GM12878 (cell line): ENCODE measurements at regions not wholly inside any gene's neighbourhood (a gene's known extent, or its start where the extent isn't known, plus 50 kb on each side); places are given as distances from the start of the nearest gene placed in this dataset.

ENCODE experiments used
- ATAC-seq: fragments of 200-7000 bp; cut with Tn5 transposase; 3 replicates; pipeline ENCODE4 v1.9.1; 2020; ENCODE audit warnings: mild to moderate bottlenecking, moderate library complexity
- BruUV-seq: library from RNA; stranded (reverse); fragments of 400-500 nt; replicated peaks from 2 replicates; lab custom pipeline; 2021; lab: Mats Ljungman, UMichigan
- CTCF ChIA-PET: fragments of 300-600 bp; sonication (Branson Sonifier 250); formaldehyde crosslinking; extraction: SDS; loops from one replicate; lab custom pipeline; 2021; ENCODE audit warnings: inconsistent platforms; lab: Yijun Ruan, JAX
- POLR2A ChIA-PET: fragments of 350-600 bp; formaldehyde crosslinking; extraction: SDS; loops from one replicate; lab custom pipeline; 2021; ENCODE audit warnings: inconsistent platforms; lab: Charles Lee
- RAD21 ChIA-PET: fragments of 300-600 bp; sonication (Branson Sonifier 250); formaldehyde crosslinking; loops from one replicate; lab custom pipeline; 2023; ENCODE audit warnings: antibody characterized with exemption; ENCODE audit not compliant: unreplicated experiment; lab: Charles Lee
- SMC1A ChIA-PET: fragments of 300-600 bp; sonication (Branson Sonifier 250); formaldehyde crosslinking; loops from one replicate; lab custom pipeline; 2023; ENCODE audit not compliant: unreplicated experiment, uncharacterized antibody; lab: Charles Lee
- DNase-seq: peaks from one replicate; pipeline ENCODE4 v3.0.0-alpha.2; 2011; ENCODE audit warnings: low read depth, low spot score
- FAIRE-seq: peaks from 3 replicates; lab custom pipeline; 2011; peaks lifted over from hg19 to GRCh38; lab: Jason Lieb, UNC
- H2AFZ ChIP-seq: 2 replicates; pipeline ENCODE4 v1.6.0; 2011; ENCODE audit warnings: low read depth, low read length, control low read depth; ENCODE audit not compliant: control insufficient read depth
- H3K27ac ChIP-seq: 2 replicates; pipeline ENCODE4 v1.5.1; 2011; ENCODE audit warnings: control low read depth; ENCODE audit not compliant: control insufficient read depth, insufficient read depth
- H3K27me3 ChIP-seq, 2 experiments: replicated peaks in 1 of 2; 2 replicates each; pipeline versions ENCODE4 v1.6.0 to v1.6.1; 2011; ENCODE audit warnings: low read length in 1 of 2; ENCODE audit not compliant: control insufficient read depth in 2 of 2, insufficient read depth in 2 of 2
- H3K36me3 ChIP-seq, 2 experiments: 2 replicates each; pipeline ENCODE4 v1.5.1; 2011; ENCODE audit warnings: low read length in 1 of 2; ENCODE audit not compliant: control insufficient read depth in 2 of 2, insufficient read depth in 2 of 2
- H3K4me1 ChIP-seq: 2 replicates; pipeline ENCODE4 v1.6.1; 2011; ENCODE audit warnings: mild to moderate bottlenecking, low read length, moderate library complexity, mixed read lengths; ENCODE audit not compliant: control insufficient read depth, insufficient read depth
- H3K4me2 ChIP-seq: 2 replicates; pipeline ENCODE4 v1.6.0; 2011; ENCODE audit warnings: control low read depth; ENCODE audit not compliant: control insufficient read depth, insufficient read depth
- H3K4me3 ChIP-seq: fragments of 200-600 bp; sonication (generic); 2 replicates; pipeline ENCODE4 v1.5.1; 2016
- H3K79me2 ChIP-seq: 2 replicates; pipeline ENCODE4 v1.6.0; 2011; ENCODE audit warnings: low read length; ENCODE audit not compliant: control insufficient read depth, insufficient read depth
- H3K9ac ChIP-seq: 2 replicates; pipeline ENCODE4 v1.8.0; 2011; ENCODE audit warnings: low read length, control low read depth, mixed read lengths; ENCODE audit not compliant: control insufficient read depth, insufficient read depth
- H3K9me3 ChIP-seq: replicated peaks from 3 replicates; pipeline ENCODE4 v1.5.1; 2011; ENCODE audit warnings: mild to moderate bottlenecking, low read length; ENCODE audit not compliant: control insufficient read depth, insufficient read depth
- H4K20me1 ChIP-seq: 2 replicates; pipeline ENCODE4 v1.6.0; 2011; ENCODE audit not compliant: control insufficient read depth, insufficient read depth
- FOXM1 ChIP-seq: IDR thresholded peaks from 2 replicates; pipeline ENCODE4 v1.6.1; 2012; ENCODE audit warnings: low read depth, mild to moderate bottlenecking, inconsistent platforms, low read length, moderate library complexity
- SMAD5 ChIP-seq: IDR thresholded peaks from 2 replicates; pipeline ENCODE4 v1.6.1; 2016; ENCODE audit warnings: antibody characterized with exemption, low read depth
- YBX1 ChIP-seq: fragments of 450-650 bp; IDR thresholded peaks from 2 replicates; pipeline ENCODE4 v1.6.1; 2016; ENCODE audit warnings: antibody characterized with exemption
- WGBS: methylation state at CpG from one replicate; pipeline ENCODE4 v1.1.6; 2016; ENCODE audit warnings: low lambda C conversion rate; ENCODE audit not compliant: insufficient replicate concordance, insufficient coverage; ENCODE audit errors: missing lambda C conversion rate; 5-methylcytosine and 5-hydroxymethylcytosine counted together
- in situ Hi-C: fragments of 300-500 bp; cut with MboI; formaldehyde crosslinking; loops from 9 replicates; pipeline ENCODE4 v1.14.3; 2018; ENCODE audit warnings: mixed read lengths
- intact Hi-C: fragments of 100-400 bp; cut with micrococcal nuclease; formaldehyde crosslinking; loops from one replicate; pipeline ENCODE4 v1.14.2; 2022; ENCODE audit not compliant: unreplicated experiment
- TF ChIP-seq, protein P1 (sequence below): IDR thresholded peaks from 2 replicates; pipeline ENCODE4 v1.6.1; 2012; ENCODE audit warnings: low read depth, low read length, improper control_type of control experiment
- TF ChIP-seq, protein P2 (sequence below): fragments of 450-650 bp; IDR thresholded peaks from 2 replicates; pipeline ENCODE4 v1.6.1; 2016; ENCODE audit warnings: mild to moderate bottlenecking, moderate library complexity, borderline replicate concordance

DNA sequence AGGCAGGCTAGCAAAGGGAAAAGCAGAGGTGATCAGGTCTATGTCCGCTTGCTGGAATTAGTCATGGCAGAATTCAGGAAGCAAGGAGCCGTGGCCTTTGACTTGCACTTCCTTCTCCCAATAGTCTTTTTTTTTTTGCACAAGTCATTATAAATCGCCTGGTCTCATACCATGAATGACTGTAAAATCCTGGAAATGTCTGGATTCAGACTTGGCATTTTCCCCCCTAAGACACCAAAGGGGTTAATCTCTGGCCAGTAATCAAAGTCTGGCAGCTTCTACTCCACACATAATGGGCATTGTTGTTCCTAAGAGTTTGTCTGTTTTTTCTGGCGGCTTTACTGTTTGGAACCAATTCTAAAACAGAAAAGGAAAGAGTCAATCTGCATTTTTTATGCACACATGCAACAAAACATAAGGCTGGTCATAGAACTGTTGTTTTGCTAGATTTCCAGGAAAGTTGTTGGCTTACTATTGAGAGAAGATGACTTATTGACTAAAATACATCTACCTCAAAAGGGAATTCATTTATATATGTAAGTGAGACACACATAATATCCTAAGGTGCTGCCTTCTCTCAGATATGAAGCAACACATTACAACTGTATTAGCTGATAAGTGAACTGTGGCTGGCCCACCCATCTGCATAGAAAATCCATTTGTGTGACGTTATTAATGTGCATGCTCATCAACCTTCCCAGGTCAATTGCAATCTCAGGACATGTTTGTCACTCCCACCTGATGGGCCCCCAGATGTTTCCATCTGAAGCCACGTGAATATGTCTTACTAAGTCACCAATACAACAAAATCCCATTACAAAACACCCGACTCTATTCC, 157.3 kb downstream of the BTG1 start:
- H4K20me1 ChIP-seq = no peaks in the 10 kb centered on the region
- RAD21 ChIA-PET = no interaction called here
- H3K36me3 ChIP-seq = no peaks in the 10 kb centered on the region
- TF ChIP-seq FOXM1 = no peak
- no peak for TF ChIP-seq SMAD5
- TF ChIP-seq, protein P1, sequence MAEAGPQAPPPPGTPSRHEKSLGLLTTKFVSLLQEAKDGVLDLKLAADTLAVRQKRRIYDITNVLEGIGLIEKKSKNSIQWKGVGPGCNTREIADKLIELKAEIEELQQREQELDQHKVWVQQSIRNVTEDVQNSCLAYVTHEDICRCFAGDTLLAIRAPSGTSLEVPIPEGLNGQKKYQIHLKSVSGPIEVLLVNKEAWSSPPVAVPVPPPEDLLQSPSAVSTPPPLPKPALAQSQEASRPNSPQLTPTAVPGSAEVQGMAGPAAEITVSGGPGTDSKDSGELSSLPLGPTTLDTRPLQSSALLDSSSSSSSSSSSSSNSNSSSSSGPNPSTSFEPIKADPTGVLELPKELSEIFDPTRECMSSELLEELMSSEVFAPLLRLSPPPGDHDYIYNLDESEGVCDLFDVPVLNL = no peak
- TF ChIP-seq, protein P2, sequence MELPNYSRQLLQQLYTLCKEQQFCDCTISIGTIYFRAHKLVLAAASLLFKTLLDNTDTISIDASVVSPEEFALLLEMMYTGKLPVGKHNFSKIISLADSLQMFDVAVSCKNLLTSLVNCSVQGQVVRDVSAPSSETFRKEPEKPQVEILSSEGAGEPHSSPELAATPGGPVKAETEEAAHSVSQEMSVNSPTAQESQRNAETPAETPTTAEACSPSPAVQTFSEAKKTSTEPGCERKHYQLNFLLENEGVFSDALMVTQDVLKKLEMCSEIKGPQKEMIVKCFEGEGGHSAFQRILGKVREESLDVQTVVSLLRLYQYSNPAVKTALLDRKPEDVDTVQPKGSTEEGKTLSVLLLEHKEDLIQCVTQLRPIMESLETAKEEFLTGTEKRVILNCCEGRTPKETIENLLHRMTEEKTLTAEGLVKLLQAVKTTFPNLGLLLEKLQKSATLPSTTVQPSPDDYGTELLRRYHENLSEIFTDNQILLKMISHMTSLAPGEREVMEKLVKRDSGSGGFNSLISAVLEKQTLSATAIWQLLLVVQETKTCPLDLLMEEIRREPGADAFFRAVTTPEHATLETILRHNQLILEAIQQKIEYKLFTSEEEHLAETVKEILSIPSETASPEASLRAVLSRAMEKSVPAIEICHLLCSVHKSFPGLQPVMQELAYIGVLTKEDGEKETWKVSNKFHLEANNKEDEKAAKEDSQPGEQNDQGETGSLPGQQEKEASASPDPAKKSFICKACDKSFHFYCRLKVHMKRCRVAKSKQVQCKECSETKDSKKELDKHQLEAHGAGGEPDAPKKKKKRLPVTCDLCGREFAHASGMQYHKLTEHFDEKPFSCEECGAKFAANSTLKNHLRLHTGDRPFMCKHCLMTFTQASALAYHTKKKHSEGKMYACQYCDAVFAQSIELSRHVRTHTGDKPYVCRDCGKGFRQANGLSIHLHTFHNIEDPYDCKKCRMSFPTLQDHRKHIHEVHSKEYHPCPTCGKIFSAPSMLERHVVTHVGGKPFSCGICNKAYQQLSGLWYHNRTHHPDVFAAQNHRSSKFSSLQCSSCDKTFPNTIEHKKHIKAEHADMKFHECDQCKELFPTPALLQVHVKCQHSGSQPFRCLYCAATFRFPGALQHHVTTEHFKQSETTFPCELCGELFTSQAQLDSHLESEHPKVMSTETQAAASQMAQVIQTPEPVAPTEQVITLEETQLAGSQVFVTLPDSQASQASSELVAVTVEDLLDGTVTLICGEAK = no peak
- TF ChIP-seq YBX1 = no peak
- in situ Hi-C loops = no loop called here
- ATAC-seq (no peak), DNase-seq (no peak), FAIRE-seq (no peak)
- no peaks in the 10 kb centered on the region for H3K27me3 ChIP-seq
- no TSS peak for BruUV-seq
- no peaks in the 10 kb centered on the region for H3K4me1 ChIP-seq
- SMC1A ChIA-PET = interaction anchor here (1.9 kb wide), 1 partner anchor 156 kb away, joined by 4 read pairs; no protein-coding TSS in a partner anchor
- WGBS = 68% methylated on average over 7 of the region's 7 CpGs
- no peaks in the 10 kb centered on the region; the same call in 2 of the 3 replicates for H3K9me3 ChIP-seq
- intact Hi-C loops = no loop called here
- CTCF ChIA-PET = interaction anchor here (0.8 to 2.6 kb wide), 2 partner anchors 144 to 177 kb away, joined by 3 to 9 read pairs; no protein-coding TSS in a partner anchor
- H2AFZ ChIP-seq = no peak overlapping the region
- no peak overlapping the region for H3K27ac ChIP-seq
- H3K9ac ChIP-seq = no peak overlapping the region
- H3K4me2 ChIP-seq = no peak overlapping the region
- no peak overlapping the region for H3K4me3 ChIP-seq
- H3K79me2 ChIP-seq = no peaks in the 10 kb centered on the region
- POLR2A ChIA-PET = no interaction called here
